ENCODE measurements at regions not wholly inside any gene's neighbourhood (a gene's known extent, or its start where the extent isn't known, plus 50 kb on each side); places are given as distances from the start of the nearest gene placed in this dataset.

DNA sequence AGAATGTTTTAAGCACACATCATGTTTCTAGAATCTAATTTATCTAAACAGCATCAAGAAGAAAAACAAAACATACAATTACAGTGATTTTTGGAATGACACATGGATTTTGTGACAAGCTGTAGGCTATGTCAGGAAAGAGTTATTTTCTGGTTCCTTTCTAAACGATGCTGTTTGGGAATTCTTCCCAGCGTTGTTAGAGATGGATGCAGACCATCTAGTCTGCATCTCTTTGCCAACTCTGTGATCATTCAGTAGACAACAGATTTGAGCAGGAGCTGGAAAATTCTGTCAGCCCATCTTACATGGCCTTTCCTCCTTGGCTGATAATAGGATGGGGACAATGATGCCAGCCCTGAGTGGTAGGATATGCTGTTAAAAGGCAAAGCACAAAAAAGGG lies 295.7 kb upstream of the TRPC7 start:
- intact Hi-C loops (cut with DNase I) = no loop called here
- no peak for DNase-seq

GRCh38 chr5:136656811-136657210 lies 291.5 kb upstream of the TRPC7 start:
- intact Hi-C loops (cut with DNase I) = no loop called here

GRCh38 chr5:136655468-136655867 lies 290.1 kb upstream of the TRPC7 start:
- intact Hi-C loops (cut with DNase I) = no loop called here
- no peak for DNase-seq

More at GRCh38 chr5:136656811-136657210, 291.5 kb upstream of the TRPC7 start:
- DNase-seq = no peak

DNA sequence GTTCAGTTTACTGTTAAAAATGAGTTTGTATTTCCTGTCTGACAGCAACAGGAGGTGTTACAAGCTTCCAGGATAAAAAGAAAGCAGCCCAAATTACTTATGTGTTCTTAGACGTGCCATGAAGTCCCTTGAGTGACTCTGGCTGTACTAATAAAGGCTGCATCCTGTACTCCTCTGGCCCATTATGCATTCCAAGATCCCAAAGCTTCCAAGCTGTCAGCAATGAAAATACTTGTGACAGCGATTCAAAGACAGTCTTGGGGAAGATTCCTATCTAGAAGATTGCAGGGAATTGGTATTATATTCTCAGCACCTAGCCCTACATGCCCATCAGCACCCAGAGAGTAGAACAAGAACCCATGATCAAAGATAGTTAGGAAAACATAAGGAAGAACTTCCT lies 281.6 kb upstream of the TRPC7 start:
- DNase-seq = no peak
- intact Hi-C loops (cut with DNase I) = no loop called here

GRCh38 chr5:136642976-136643375 lies 277.6 kb upstream of the TRPC7 start:
- intact Hi-C loops (cut with DNase I) = no loop called here
- no peak for DNase-seq

DNA sequence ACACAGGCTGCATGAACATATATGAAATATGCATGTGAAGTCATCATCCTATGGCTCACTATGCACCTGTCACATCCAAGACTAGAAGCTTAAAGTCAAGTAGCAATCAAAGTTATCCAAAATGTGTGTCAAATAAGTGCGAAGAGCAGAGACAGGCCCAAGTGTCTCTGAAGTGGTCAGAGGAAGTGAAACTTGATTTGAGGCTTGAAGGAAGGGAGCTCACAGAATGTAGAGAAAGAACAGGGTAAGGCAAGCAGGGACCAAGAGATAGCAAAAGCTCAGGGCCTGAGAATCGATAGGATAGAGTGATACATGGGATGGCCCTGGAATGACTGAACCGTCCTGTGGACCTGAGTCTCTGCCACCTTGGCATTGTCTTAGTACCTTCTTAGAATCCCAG lies 274.3 kb upstream of the TRPC7 start:
- DNase-seq = no peak
- intact Hi-C loops (cut with DNase I) = no loop called here

DNA sequence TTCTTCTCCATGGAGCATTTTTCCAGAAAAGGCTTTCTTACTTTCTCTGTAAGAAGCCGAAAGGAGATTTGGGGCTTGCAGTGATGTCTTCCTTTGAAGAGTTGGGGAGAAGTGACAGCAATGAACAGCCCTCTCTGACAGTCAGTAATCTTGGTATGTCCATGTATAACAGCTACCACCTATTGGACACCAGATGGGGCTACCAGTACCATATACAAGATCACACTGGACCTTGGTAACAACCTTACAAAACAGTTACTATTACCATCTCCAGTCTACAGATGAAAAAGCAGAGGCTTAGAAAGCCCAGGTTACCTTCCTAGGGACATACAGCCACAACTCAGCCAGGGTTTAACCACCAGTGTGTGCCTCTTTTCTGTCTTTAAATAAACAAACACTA lies 272.7 kb upstream of the TRPC7 start:
- no peak for DNase-seq
- intact Hi-C loops (cut with DNase I) = no loop called here

GRCh38 chr5:136636001-136636400 lies 270.7 kb upstream of the TRPC7 start:
- intact Hi-C loops (cut with DNase I) = no loop called here

DNA sequence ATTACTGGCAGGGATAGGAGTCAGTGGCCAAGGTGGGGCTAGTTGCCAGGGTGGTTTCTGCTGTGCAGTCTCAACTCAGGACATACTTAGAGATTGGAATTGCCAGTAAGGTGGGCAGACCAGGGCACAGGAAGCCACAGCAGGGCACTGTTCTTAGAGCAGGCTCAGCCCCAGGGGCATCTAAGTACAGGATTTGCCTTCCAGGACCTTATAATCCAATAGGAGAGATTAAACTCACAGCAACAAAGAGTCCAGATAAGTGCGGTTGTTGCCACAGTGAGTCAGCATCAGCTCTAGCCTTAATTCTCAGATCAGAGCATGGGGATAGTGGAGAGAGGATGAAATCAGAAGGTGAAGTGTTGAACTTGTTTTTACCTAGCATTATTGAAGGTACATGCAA lies 265.8 kb upstream of the TRPC7 start:
- intact Hi-C loops (cut with DNase I) = no loop called here

More at GRCh38 chr5:136636001-136636400, 270.7 kb upstream of the TRPC7 start:
- no peak for DNase-seq

GRCh38 chr5:136629125-136629792 lies 263.9 kb upstream of the TRPC7 start:
- peak in 16 of 42 donors; percentile 1 to 41 (median 12) for DNase-seq
- intact Hi-C loops (cut with DNase I) = no loop called here

More for the DNA sequence above, 265.8 kb upstream of the TRPC7 start:
- no peak for DNase-seq

- DNase-seq = no peak
Measured at GRCh38 chr5:136626531-136626930, 261.2 kb upstream of the TRPC7 start.

DNA sequence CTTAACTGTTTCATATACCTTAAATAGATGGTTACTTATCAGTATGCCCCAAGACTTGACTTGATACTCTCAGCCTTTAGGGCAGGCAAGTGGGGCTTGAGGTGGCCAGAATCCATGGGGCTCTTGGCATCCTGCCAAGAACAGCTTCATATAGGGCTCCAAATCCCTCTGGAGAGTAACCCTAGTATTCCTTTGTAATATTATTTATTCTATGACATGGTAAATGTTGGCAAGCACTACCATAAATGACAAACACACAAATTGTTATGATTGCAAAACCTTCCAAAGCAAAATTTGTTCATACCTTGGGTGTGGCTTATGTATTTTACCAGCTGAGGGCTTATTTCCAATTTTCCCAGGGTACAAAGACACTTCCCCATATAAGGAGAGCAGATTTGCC lies 257.4 kb upstream of the TRPC7 start:
- no peak for DNase-seq
- intact Hi-C loops (cut with DNase I) = no loop called here

More at GRCh38 chr5:136626531-136626930, 261.2 kb upstream of the TRPC7 start:
- intact Hi-C loops (cut with DNase I) = no loop called here

DNA sequence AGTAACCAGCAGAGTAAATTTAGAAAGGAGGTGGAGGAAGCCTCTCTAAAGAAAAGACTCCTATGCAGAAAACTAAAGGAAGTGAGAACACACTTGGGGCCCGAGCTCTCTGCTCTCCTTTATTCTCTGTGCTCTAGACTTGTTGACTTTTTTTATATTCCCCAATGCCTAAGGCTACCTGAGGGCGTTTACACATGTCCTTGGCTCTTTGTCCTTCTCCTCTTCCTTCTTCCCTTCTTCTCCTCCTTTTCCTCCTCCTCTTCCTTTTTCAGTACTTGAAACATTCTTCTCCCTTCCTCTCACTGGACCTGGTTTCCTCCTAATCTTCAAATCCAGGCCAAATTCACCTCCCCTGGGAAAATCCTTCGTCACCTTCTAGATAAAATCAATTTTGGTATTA lies 256.4 kb upstream of the TRPC7 start:
- no peak for DNase-seq
- intact Hi-C loops (cut with DNase I) = no loop called here

DNA sequence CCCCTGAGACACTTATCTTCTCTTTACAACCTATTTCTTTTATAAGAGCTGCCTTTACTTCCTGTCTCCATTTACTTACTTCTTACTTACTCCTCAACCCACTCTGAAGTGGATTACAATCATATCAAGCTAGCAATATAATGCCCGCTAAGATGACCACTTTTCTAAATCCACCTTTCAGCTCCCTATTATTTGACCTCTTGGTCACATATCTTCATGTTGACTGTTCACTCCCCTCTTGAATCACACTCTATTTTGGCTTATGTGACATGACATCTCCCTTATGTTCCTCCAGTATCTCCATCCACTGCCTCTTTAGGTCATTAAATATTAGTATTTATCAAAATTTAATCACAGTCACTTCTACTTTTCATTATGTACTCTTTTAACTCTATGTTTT lies 255.3 kb upstream of the TRPC7 start:
- intact Hi-C loops (cut with DNase I) = no loop called here
- DNase-seq = no peak

GRCh38 chr5:136620016-136620419 lies 254.7 kb upstream of the TRPC7 start:
- DNase-seq = no peak
- intact Hi-C loops (cut with DNase I) = no loop called here

GRCh38 chr5:136619556-136619955 lies 254.2 kb upstream of the TRPC7 start:
- no peak for DNase-seq
- intact Hi-C loops (cut with DNase I) = no loop called here

DNA sequence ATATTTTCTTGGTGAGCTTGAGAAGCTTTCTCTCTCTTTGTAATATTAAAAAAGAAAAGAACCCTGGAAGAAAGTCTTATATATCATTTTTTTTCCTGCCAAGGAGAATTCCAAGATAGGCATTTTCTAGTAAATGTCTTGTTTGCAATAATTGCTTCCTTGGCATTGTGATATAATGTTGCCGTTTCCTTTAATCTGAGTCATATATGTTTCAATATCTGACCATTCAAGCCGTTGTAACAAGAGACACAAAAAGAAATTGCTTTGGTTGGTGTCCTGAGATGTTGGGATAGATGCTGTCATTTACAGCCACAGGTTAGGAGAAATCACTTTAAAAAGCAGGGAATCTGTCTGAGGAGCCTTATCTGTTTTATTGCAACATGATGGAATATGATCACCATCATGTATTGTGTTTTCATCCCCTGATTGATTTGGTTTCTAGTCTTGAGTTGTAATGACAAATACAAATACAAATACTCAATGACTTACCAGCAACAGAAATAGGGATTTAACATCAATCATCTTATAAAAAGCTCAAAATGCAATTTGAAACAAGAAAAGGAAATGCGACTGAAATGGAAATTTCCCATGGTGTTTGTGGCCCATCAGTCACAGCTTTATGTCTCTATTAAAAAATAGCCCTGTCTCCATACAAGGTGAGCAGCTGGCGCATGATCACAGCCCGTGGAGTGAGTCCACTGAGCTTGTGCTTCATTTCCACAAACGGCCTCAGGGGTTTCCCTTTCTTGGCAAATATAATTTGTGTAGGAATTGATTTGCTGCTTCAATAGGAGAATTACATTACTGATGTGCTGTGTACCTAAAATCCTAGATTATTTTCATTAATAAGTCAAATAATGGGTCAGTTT lies 250.1 kb upstream of the TRPC7 start:
- no peak for DNase-seq
- intact Hi-C loops (cut with DNase I) = no loop called here

DNA sequence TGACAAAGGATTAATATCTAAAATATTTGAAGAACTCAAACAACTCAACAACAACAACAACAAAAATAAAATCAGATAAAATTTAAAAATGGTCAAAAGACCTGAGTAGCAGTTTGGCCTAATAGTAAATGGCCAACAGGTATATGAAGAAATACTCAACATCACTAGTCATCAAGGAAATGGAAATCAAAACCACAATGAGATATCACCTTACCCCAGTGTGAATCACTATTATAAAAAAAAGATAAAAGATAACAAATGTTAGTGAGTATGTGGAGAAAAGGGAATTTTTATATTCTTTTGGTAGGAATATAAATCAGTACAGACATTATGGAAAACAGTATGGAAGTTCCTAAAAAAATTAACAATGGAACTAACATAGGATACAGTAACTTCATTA lies 247.9 kb upstream of the TRPC7 start:
- intact Hi-C loops (cut with DNase I) = no loop called here
- no peak for DNase-seq

DNA sequence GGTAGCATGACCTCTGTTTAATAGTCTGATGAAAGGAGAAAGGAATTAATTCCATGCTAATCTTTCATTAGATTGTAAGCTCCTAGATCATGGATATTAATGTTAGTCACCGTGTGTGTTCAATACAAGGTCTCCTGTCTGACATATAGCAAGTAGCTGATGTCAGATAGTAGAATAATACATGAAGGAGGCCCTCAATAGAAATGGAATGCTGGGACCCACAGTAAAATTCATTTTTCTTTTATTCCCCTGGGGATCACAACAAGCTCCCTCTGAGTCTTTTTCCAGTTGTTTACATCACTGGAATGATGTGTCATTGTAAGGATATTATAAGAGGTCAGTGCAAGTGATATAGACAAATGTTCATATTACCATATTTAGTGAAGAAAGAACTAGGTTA lies 240.3 kb upstream of the TRPC7 start:
- DNase-seq = no peak
- intact Hi-C loops (cut with DNase I) = no loop called here

DNA sequence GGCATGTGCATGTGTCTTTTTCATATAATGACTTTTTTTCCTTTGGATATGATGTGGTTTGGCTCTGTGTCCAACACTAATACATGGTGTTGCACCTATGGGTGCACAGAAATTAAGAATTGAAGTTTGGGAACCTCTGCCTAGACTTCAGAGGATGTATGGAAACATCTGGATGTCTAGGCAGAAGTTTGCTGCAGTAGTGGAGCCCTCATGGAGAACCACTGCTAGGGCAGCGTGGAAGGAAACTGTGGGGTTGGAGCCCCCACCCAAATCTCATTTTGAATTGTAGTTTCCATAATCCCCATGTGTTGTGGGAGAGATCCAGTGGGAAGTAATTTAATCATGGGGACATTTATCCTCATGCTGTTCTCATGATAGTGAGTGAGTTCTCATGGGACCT lies 235.0 kb upstream of the TRPC7 start:
- intact Hi-C loops (cut with DNase I) = no loop called here
- DNase-seq = no peak

All from head of caudate nucleus (tissue), 42 donors.